PC-3 (cell line): ENCODE measurements at regions not wholly inside any gene's neighbourhood (a gene's known extent, or its start where the extent isn't known, plus 50 kb on each side); places are given as distances from the start of the nearest gene placed in this dataset.

Experiments used
- ATAC-seq: fragments of 200-7000 bp; cut with Tn5 transposase; 2 replicates; pipeline ENCODE4 v1.9.1; 2020; ENCODE audit warnings: mild to moderate bottlenecking, moderate library complexity
- BruUV-seq: library from RNA; stranded (reverse); fragments of 400-500 nt; replicated peaks from 2 replicates; lab custom pipeline; 2021; lab: Mats Ljungman, UMichigan
- CTCF ChIA-PET: fragments of 300-600 bp; sonication (Branson Sonifier 250); formaldehyde crosslinking; loops from one replicate; lab custom pipeline; 2022; ENCODE audit warnings: antibody characterized with exemption; lab: Charles Lee
- POLR2A ChIA-PET: fragments of 300-600 bp; sonication (Branson Sonifier 250); formaldehyde crosslinking; loops from one replicate; lab custom pipeline; 2022; ENCODE audit warnings: antibody characterized with exemption; ENCODE audit not compliant: unreplicated experiment; lab: Charles Lee
- DNase-seq: peaks from one replicate; pipeline ENCODE4 v3.0.0-alpha.2; 2015
- H2AFZ ChIP-seq: fragments of 300-600 bp; sonication (generic); 2 replicates; pipeline ENCODE4 v1.6.0; 2016; ENCODE audit warnings: antibody characterized with exemption, low read length
- H3F3A ChIP-seq: fragments of 300-600 bp; sonication (generic); one replicate; pipeline ENCODE4 v1.6.0; 2017; ENCODE audit warnings: antibody characterized with exemption, low read length, control low read depth, mild to moderate bottlenecking; ENCODE audit not compliant: unreplicated experiment
- H3K27ac ChIP-seq: fragments of 300-600 bp; sonication (generic); 2 replicates; pipeline ENCODE4 v1.5.1; 2016; ENCODE audit warnings: mild to moderate bottlenecking, low read length
- H3K27me3 ChIP-seq: fragments of 300-600 bp; sonication (generic); 2 replicates; pipeline ENCODE4 v1.6.1; 2016; ENCODE audit warnings: low read length, mixed read lengths
- H3K36me3 ChIP-seq: fragments of 300-600 bp; sonication (generic); 2 replicates; pipeline ENCODE4 v1.6.1; 2016; ENCODE audit warnings: low read depth, mixed run types, low read length, mixed read lengths
- H3K4me1 ChIP-seq: fragments of 300-600 bp; sonication (generic); 2 replicates; pipeline ENCODE4 v1.5.1; 2016; ENCODE audit warnings: low read length; ENCODE audit not compliant: insufficient read depth
- H3K4me2 ChIP-seq: fragments of 300-600 bp; sonication (generic); 2 replicates; pipeline ENCODE4 v1.6.0; 2016; ENCODE audit warnings: low read length
- H3K4me3 ChIP-seq: fragments of 300-600 bp; sonication (generic); 2 replicates; pipeline ENCODE4 v1.5.1; 2016; ENCODE audit warnings: mild to moderate bottlenecking, low read length, mixed read lengths
- H3K79me2 ChIP-seq: fragments of 300-600 bp; sonication (generic); 2 replicates; pipeline ENCODE4 v1.6.1; 2017; ENCODE audit warnings: low read length, mixed read lengths
- H3K9ac ChIP-seq: fragments of 300-600 bp; sonication (generic); 2 replicates; pipeline ENCODE4 v1.6.0; 2016; ENCODE audit warnings: mild to moderate bottlenecking, low read length
- H3K9me2 ChIP-seq: fragments of 300-600 bp; sonication (generic); replicated peaks from 2 replicates; pipeline ENCODE4 v1.6.1; 2016; ENCODE audit warnings: mixed run types, low read length, mixed read lengths
- H3K9me3 ChIP-seq: fragments of 300-600 bp; sonication (generic); 2 replicates; pipeline ENCODE4 v1.6.1; 2016; ENCODE audit warnings: low read length, mixed read lengths
- H4K20me1 ChIP-seq: fragments of 300-600 bp; sonication (generic); 2 replicates; pipeline ENCODE4 v1.6.1; 2016; ENCODE audit warnings: low read length, mixed read lengths
- EZH2 ChIP-seq: fragments of 300-600 bp; sonication (generic); IDR thresholded peaks from one replicate; pipeline ENCODE4 v1.6.1; 2017; ENCODE audit warnings: antibody characterized with exemption, mild to moderate bottlenecking, low read length; ENCODE audit not compliant: unreplicated experiment
- EZH2phosphoT487 ChIP-seq: fragments of 300-600 bp; sonication (generic); IDR thresholded peaks from 2 replicates; pipeline ENCODE4 v1.6.1; 2018; ENCODE audit warnings: mild to moderate bottlenecking, antibody characterized with exemption, low read length, borderline replicate concordance
- intact Hi-C: fragments of 100-400 bp; cut with micrococcal nuclease; formaldehyde crosslinking; loops from 2 replicates; pipeline ENCODE4 v1.9.0; 2023
- TF ChIP-seq, protein P1 (sequence below): fragments of 300-600 bp; sonication (generic); conservative IDR thresholded peaks from 2 replicates; pipeline ENCODE4 v1.5.1; 2017; ENCODE audit warnings: antibody characterized with exemption, low read depth, mild to moderate bottlenecking, low read length

DNA sequence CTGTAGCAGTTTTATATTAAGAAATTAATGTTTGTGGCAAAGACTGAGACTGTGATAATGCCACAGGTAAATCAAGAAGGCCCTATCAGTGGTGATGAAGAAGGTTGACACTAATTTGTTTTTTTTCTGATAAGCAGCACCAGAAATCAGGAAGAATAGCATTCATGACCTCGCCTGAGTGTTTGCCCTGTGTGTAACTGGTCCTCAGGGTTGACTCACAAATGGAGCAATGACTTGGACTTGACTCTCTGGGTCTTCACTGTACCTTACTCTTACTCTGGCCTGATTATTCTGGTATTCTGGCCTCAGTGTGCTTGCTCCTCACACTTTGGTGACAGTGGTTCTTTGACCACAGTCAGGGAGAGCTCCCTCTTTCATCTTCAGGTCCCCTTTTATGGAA lies 243.9 kb downstream of the HAO1 start:
- BruUV-seq: no TSS peak
- CTCF ChIA-PET: no interaction called here
- DNase-seq: peak; percentile 33

DNA sequence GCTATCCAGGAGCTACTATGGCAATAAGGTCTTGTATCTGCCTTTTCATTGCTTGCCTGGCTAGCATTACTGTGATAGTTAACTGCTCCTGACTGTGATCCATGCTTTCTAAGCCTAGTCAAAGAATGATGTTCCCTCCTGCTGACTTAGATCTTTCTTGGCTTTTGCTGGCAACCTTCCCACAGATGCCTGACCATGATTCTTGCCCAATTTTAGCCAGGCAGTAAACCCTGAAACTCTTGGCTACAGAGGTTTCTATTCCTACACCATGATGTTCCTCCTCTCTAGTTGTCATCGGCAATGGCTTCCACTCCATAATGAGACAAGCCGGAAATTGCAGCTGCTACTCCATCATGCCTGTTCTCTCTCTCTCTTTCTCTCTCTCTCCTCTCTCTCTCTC lies 238.1 kb downstream of the HAO1 start:
- no peaks in the 10 kb centered on the region for H3K4me1 ChIP-seq
- H3K9me3 ChIP-seq: no peaks in the 10 kb centered on the region
- DNase-seq (no peak), ATAC-seq (no peak)
- no peaks in the 10 kb centered on the region for H3F3A ChIP-seq
- no peak overlapping the region for H3K9ac ChIP-seq
- no TSS peak for BruUV-seq
- intact Hi-C loops: no loop called here
- no peaks in the 10 kb centered on the region for H3K36me3 ChIP-seq
- no peak overlapping the region for H3K4me2 ChIP-seq
- no peak for TF ChIP-seq EZH2
- no peak for TF ChIP-seq EZH2phosphoT487
- no peaks in the 10 kb centered on the region for H3K27me3 ChIP-seq
- H3K4me3 ChIP-seq: no peak overlapping the region
- CTCF ChIA-PET: no interaction called here
- H3K9me2 ChIP-seq: no peaks in the 10 kb centered on the region
- no peaks in the 10 kb centered on the region for H4K20me1 ChIP-seq
- no peak overlapping the region for H2AFZ ChIP-seq
- no peaks in the 10 kb centered on the region for H3K79me2 ChIP-seq
- POLR2A ChIA-PET: no interaction called here
- no peak overlapping the region for H3K27ac ChIP-seq

More for the DNA sequence above, 243.9 kb downstream of the HAO1 start:
- no peak overlapping the region for H3K4me2 ChIP-seq
- no peak overlapping the region for H3K9ac ChIP-seq
- no peaks in the 10 kb centered on the region for H3K36me3 ChIP-seq
- H3F3A ChIP-seq: no peaks in the 10 kb centered on the region
- no peaks in the 10 kb centered on the region for H3K9me2 ChIP-seq
- no peak for TF ChIP-seq EZH2phosphoT487
- no peak for TF ChIP-seq EZH2
- TF ChIP-seq, protein P1, sequence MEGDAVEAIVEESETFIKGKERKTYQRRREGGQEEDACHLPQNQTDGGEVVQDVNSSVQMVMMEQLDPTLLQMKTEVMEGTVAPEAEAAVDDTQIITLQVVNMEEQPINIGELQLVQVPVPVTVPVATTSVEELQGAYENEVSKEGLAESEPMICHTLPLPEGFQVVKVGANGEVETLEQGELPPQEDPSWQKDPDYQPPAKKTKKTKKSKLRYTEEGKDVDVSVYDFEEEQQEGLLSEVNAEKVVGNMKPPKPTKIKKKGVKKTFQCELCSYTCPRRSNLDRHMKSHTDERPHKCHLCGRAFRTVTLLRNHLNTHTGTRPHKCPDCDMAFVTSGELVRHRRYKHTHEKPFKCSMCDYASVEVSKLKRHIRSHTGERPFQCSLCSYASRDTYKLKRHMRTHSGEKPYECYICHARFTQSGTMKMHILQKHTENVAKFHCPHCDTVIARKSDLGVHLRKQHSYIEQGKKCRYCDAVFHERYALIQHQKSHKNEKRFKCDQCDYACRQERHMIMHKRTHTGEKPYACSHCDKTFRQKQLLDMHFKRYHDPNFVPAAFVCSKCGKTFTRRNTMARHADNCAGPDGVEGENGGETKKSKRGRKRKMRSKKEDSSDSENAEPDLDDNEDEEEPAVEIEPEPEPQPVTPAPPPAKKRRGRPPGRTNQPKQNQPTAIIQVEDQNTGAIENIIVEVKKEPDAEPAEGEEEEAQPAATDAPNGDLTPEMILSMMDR: no peak
- no peaks in the 10 kb centered on the region for H3K9me3 ChIP-seq
- peaks cover 33% of the 10 kb centered on the region for H3K4me1 ChIP-seq
- H3K27me3 ChIP-seq: no peaks in the 10 kb centered on the region
- ATAC-seq: no peak
- 0 out of 2 replicates have a peak overlapping the region, but pooled peaks have one; percentile 8 for H3K27ac ChIP-seq
- H3K4me3 ChIP-seq: no peak overlapping the region
- H4K20me1 ChIP-seq: no peaks in the 10 kb centered on the region
- POLR2A ChIA-PET: no interaction called here
- H3K79me2 ChIP-seq: no peaks in the 10 kb centered on the region
- H2AFZ ChIP-seq: no peak overlapping the region
- intact Hi-C loops: no loop called here

DNA sequence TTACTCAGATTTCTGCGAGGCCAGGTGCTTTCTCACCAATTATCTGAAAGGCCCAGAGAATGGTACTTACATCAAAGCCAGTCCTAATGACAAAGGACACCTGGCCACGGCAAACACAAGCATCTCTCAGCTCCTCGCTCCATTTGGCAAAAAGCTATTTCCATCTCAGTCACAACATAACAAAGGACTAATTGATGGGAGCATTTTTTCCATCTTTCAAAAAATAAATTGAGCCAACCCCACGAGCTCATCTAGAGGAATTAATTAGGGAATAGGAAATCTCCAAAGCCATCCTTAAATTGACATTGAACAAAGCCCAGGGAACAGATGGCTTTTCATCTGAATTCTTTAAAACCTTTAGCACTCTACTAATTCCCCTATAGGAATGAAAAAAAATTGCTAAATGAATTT lies 236.7 kb downstream of the HAO1 start:
- no peak overlapping the region for H3K9ac ChIP-seq
- H3K27me3 ChIP-seq: no peaks in the 10 kb centered on the region
- intact Hi-C loops: no loop called here
- H3F3A ChIP-seq: no peaks in the 10 kb centered on the region
- ATAC-seq (no peak), DNase-seq (no peak)
- no peaks in the 10 kb centered on the region for H3K79me2 ChIP-seq
- H2AFZ ChIP-seq: no peak overlapping the region
- no peak overlapping the region for H3K4me3 ChIP-seq
- TF ChIP-seq EZH2phosphoT487: no peak
- TF ChIP-seq, protein P1: no peak
- TF ChIP-seq EZH2: no peak
- no TSS peak for BruUV-seq
- CTCF ChIA-PET: no interaction called here
- H3K4me2 ChIP-seq: no peak overlapping the region
- no peaks in the 10 kb centered on the region for H3K4me1 ChIP-seq
- H3K27ac ChIP-seq: no peak overlapping the region
- H3K9me3 ChIP-seq: no peaks in the 10 kb centered on the region
- H3K9me2 ChIP-seq: no peaks in the 10 kb centered on the region
- H3K36me3 ChIP-seq: no peaks in the 10 kb centered on the region
- no peaks in the 10 kb centered on the region for H4K20me1 ChIP-seq
- POLR2A ChIA-PET: no interaction called here
